GM21528 (cell line): ENCODE measurements at regions not wholly inside any gene's neighbourhood (a gene's known extent, or its start where the extent isn't known, plus 50 kb on each side); places are given as distances from the start of the nearest gene placed in this dataset.
"Not testable (repeated sequence)": the region's sequence is repeated elsewhere in the genome, so short reads cannot be mapped to it uniquely, and the experiment has no call there.

Source experiments
- ATAC-seq: cut with Tn5 transposase; IDR thresholded peaks from one replicate; pipeline ENCODE4 v1.9.1; 2021; ENCODE audit warnings: mild to moderate bottlenecking, moderate library complexity; ENCODE audit not compliant: unreplicated experiment, low FRiP score

DNA sequence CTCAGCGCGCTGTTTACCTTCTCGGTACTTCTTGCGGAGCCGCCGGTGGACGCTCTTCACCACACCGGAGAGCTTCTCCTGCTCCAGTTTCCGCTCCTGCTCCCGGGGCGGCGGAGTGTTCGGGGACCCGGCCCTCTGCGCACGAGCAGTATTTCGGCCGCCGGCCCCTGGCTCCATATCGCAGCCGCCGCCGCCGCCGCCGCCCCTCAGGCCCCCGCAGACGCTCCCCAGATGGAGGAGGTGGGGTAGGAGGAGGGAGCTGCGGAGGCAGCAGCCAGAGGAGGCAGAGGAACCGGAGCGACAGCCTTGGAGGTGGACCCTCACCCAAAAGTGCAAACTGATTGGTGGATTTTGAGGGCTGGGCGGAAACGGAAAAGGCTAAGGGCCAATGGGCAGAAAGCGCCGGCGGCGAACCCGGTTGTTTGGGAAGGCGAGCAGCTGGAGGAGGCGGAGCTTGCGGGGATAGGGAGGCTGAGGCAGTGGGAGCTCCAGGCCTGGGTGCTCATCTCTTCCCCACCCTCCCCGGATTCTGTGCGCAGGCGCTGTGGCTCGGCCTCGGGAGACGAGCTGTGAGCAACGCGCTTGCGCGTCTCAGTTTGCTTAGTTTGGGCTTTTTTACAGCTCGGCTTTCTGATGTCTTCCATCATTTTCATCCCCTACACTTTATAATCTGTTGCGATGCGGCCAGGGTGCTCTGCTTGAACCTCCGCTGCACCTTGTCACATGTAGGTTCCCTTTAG lies 146.9 kb downstream of the GPR85 start:
- peak; percentile 99 for ATAC-seq

DNA sequence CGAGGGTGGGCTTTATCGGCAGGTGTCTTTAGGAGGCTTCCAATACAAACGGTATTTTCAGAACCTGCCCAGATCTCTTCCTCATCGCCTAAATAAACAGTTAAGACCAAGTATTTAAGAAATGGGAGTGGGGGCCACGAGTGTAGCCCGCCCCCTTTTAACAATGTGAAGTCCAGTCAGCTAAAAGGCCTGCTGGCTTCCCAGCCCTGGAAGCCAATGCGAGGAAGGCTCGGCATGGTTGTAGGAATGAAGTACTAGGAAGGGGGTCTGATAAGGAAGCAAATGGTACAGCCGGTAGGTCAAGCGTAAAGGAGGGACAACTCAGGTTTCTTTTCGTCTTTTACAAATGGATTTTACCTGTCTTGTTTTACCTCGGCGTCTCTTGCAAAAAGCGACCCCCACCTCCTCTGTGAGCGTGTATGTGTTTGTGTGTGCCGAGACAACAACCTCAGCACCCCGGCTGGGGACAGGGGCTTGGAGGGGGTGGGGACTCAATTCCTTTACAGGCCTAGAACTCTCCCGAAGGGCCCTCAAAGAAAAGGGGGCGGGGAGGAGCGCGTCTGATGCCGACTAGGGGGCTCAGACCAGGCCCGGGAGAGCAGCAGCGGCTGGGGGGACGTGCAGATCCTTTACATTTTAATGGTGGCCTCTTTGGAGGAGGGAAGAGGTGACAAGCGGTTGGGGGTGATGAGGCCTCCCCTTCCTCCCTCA lies 147.6 kb downstream of the GPR85 start:
- no peak for ATAC-seq

GRCh38 chr7:112937651-112938415 lies 147.6 kb upstream of the TMEM168 start:
- ATAC-seq = no peak

- ATAC-seq = no peak
Observed at GRCh38 chr7:112933598-112933997, 143.4 kb upstream of the TMEM168 start.

DNA sequence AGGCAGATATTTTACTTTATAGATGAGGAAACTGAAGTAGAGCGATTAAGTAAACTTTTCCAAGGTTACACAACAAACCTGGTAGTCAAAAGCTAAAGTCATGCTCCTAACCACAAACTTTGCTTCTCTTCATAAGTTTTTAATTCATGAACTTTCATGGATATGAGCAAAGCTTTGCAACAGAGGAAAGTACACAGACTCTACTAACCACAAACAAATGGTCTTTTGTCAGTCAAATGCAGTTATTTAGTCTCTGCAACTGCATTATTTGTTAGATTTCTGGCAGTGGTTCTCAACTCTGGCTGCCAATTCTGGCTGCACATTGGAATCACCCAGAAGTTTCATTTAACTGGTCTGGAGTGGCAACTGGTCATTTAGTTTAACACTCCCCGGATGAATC lies 140.6 kb upstream of the TMEM168 start:
- ATAC-seq = no peak

DNA sequence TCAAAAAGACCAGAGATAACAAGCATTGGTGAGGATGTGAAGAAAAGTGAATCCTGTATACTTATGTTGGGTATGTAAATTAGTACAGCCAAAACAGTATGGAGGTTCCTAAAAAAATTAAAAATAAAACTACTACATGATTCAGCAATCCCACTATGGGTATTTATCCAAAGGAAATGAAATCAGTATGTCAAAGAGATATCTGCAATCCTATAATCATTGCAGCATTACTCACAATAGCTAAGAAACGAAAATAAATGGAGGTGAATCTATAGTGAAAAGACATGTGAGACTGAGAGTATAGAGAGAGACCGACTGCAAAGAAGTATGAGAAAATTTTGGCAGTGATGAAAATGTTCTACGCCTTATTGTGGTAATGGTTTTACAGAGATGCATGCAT lies 139.2 kb upstream of the TMEM168 start:
- no peak for ATAC-seq

DNA sequence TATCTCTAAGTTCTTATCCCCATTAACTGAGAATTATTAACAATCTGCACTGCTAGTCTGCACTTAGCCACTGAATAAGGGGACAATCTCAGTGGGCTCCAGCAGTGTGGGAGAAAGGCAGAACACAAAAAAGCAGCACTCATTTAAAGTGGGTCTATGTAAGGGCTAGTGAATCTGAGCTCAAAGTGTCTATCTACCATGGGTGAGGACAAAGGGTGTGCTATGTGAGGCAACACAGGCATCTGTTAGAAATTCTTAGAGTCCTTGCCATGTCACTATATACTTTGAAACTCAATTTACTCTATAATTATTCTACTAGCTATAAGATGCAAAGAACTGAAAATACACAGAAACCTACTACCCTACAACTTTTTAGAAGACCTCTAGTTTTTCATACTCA lies 135.8 kb upstream of the TMEM168 start:
- no peak for ATAC-seq

DNA sequence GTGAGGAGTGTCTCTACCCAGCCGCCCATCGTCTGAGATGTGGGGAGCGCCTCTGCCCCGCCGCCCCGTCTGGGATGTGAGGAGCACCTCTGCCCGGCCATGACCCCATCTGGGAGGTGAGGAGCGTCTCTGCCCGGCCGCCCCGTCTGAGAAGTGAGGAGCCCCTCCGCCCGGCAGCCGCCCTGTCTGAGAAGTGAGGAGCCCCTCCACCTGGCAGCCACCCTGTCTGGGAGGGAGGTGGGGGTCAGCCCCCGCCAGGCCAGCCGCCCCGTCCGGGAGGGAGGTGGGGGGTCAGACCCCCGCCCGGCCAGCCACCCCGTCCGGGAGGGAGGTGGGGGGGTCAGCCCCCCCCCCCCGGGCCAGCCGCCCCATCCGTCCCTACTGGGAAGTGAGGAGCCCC lies 132.4 kb upstream of the TMEM168 start:
- not testable (repeated sequence) for ATAC-seq

- not testable (repeated sequence) for ATAC-seq
Observed at GRCh38 chr7:112916431-112916830, 126.2 kb upstream of the TMEM168 start.

- ATAC-seq = no peak
Observed at GRCh38 chr7:112908086-112908485, 117.9 kb upstream of the TMEM168 start.

GRCh38 chr7:112907658-112908057 lies 117.5 kb upstream of the TMEM168 start:
- ATAC-seq = no peak

- no peak for ATAC-seq
Observed at GRCh38 chr7:112905950-112906349, 115.8 kb upstream of the TMEM168 start.

GRCh38 chr7:112905413-112905812 lies 115.2 kb upstream of the TMEM168 start:
- ATAC-seq = no peak

GRCh38 chr7:112898432-112899290 lies 108.5 kb upstream of the TMEM168 start:
- peak; percentile 91 for ATAC-seq

GRCh38 chr7:112897839-112898431 lies 107.7 kb upstream of the TMEM168 start:
- ATAC-seq = no peak

DNA sequence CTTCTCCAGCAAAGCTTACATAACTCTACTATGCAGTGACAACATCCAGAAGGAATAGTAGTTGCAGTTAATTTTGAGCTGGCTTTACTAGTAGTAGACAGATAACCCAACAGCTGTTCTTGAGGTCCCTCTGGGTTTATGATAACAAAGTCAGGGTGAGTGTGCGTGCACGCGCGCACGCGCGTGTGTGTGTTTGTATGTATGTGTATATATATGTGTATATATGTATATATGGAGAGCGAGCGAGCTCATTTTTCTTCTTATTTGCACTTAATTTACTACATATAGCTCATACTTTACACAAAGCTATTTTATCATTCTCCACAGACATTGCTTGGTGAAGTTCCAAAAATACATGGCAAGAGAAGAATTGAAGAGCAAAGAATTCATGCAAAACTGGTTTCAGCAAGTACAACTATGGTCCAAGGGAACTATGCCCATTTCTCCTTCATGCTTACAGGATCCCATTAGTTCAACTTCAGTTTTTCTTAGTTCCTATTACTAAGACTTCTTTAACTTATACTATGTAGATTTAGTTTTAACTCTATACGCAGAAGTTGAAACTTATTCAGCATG lies 105.9 kb upstream of the TMEM168 start:
- no peak for ATAC-seq

DNA sequence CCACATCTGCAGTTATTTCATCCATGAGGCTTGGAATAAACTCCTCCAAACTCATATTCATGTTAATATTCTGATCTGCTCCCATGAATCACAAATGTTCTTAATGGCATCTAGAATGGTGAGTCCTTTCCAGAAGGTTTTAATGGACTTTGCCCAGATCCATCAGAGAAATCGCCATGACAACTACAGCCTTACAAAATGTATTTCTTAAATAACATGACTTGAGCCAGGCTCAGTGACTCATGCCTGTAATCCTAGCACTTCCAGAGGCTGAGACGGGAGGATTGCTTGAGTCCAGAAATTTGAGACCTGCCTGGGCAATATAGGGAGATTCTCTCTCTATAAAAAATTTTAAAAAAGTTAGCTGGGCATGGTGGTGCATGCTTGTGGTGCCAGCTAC lies 102.1 kb upstream of the TMEM168 start:
- ATAC-seq = no peak

DNA sequence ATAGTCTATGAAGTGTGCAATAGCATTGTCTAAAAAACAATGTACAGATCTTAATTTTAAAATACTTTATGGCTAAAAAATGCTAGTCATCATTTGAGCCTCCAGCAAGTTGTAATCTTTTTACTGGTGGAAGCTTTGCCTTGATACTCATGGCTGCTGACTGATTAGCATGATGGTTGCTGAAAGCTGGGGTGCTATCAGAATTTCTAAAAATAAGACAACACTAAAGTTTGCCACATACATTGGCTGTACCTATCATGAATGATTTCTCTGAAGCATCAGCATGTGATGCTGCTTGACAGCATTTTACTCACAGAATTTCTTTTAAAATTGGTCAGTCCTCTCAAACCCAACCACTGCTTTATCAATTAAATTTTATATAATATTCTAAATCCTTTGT lies 101.5 kb upstream of the TMEM168 start:
- no peak for ATAC-seq

- no peak for ATAC-seq
Observed at GRCh38 chr7:112889834-112890438, 99.7 kb upstream of the TMEM168 start.
